Stomach (tissue), 8 donors: ENCODE measurements at regions not wholly inside any gene's neighbourhood (a gene's known extent, or its start where the extent isn't known, plus 50 kb on each side); places are given as distances from the start of the nearest gene placed in this dataset.

ENCODE experiments used
- DNase-seq, 2 donors: peaks; one replicate each; pipeline versions ENCODE4 v3.0.0 to v3.0.0-alpha.2; 2013 to 2019
- H3K27ac ChIP-seq, 5 donors: fragments of 200-600 bp in 4 of 5; sonication (generic) in 4 of 5; one replicate each; pipeline ENCODE4 v1.5.1; 2013 to 2019; ENCODE audit warnings: mild to moderate bottlenecking in 1 of 5, moderate library complexity in 1 of 5
- H3K27me3 ChIP-seq, 3 donors: fragments of 200-600 bp; sonication (generic); one replicate each; pipeline ENCODE4 v1.5.1; 2017 to 2019; ENCODE audit warnings: mixed run types in 1 of 3
- H3K36me3 ChIP-seq, 4 donors: fragments of 200-600 bp; sonication (generic); 1 replicate in 3 of 4; 2 replicates in 1 of 4; pipeline ENCODE4 v1.5.1; 2016 to 2019
- H3K4me1 ChIP-seq, 4 donors: fragments of 200-600 bp; sonication (generic); one replicate each; pipeline ENCODE4 v1.5.1; 2016 to 2019
- H3K4me3 ChIP-seq, 4 donors: fragments of 200-600 bp; sonication (generic) in 3 of 4; one replicate each; pipeline ENCODE4 v1.5.1; 2016 to 2019; ENCODE audit warnings: mild to moderate bottlenecking in 1 of 4
- H3K9me3 ChIP-seq, 4 donors: fragments of 200-600 bp; sonication (generic); one replicate each; pipeline ENCODE4 v1.5.1; 2016 to 2019
- EP300 ChIP-seq: sonication (generic); formaldehyde crosslinking; IDR thresholded peaks from one replicate; pipeline ENCODE4 v1.6.1; 2017; ENCODE audit warnings: antibody characterized with exemption
- POLR2A ChIP-seq, 4 donors: fragments of 450-650 bp; IDR thresholded peaks; one replicate each; pipeline ENCODE4 v1.6.1; 2016; ENCODE audit warnings: antibody characterized with exemption in 4 of 4, control low read depth in 2 of 4, mild to moderate bottlenecking in 1 of 4, moderate library complexity in 1 of 4
- POLR2AphosphoS5 ChIP-seq, 3 donors: sonication (generic); formaldehyde crosslinking; IDR thresholded peaks; one replicate each; pipeline ENCODE4 v1.6.1; 2016; ENCODE audit warnings: antibody characterized with exemption in 3 of 3
- WGBS, 5 donors: extraction: QIAGEN DNeasy Blood & Tissue Kit in 3 of 5; methylation state at CpG; one replicate each; pipeline versions ENCODE4 v1.1.5 to v1.1.7; 2013 to 2018; 5-methylcytosine and 5-hydroxymethylcytosine counted together
- intact Hi-C: fragments of 100-400 bp; cut with DNase I; formaldehyde crosslinking; loops from one replicate; pipeline ENCODE4 v1.15.1; 2023; ENCODE audit warnings: low total_unique reads
- TF ChIP-seq, protein P1 (sequence below), 7 experiments: fragments of 450-650 bp in 4 of 7; fragments of 200-600 bp in 3 of 7; sonication (generic) in 3 of 7; IDR thresholded peaks; one replicate each; pipeline ENCODE4 v1.5.1; 2016 to 2019; ENCODE audit warnings: antibody characterized with exemption in 7 of 7, control low read depth in 2 of 7, mild to moderate bottlenecking in 1 of 7
- donor health status: healthy with polysubstance abuse.
- donor health status: Bipolar disorder and iron deficiency.
- donor health status: healthy.

DNA sequence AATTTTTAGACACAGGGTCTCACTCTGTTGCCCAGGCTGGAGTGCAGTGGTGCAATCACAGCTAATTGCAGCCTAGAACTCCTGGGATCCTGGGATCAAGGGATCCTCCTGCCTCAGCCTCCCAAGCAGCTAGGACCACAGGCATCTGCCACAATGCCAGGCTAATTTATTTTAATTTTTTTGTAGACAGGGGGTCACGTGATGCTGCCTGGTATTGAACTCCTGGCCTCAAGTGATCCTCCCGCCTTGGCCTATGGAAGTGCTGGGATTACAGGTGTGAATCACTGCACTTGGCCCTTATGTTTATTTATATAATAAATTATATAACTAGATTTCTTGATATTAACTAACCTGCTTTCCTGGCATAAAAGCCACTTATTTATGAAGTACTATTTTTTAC is 1081.7 kb upstream of the FANCL start:
- WGBS, 5 donors: 82 to 94% (median 90%) methylated on average over 2 of the region's 2 CpGs
- H3K4me1 ChIP-seq: no peaks in the 10 kb centered on the region
- no peak overlapping the region for H3K27ac ChIP-seq
- TF ChIP-seq EP300 (no peak), POLR2AphosphoS5 (IDR thresholded peaks at IDR 0.05) (no peak), POLR2A (IDR thresholded peaks at IDR 0.05) (no peak)
- TF ChIP-seq, protein P1, sequence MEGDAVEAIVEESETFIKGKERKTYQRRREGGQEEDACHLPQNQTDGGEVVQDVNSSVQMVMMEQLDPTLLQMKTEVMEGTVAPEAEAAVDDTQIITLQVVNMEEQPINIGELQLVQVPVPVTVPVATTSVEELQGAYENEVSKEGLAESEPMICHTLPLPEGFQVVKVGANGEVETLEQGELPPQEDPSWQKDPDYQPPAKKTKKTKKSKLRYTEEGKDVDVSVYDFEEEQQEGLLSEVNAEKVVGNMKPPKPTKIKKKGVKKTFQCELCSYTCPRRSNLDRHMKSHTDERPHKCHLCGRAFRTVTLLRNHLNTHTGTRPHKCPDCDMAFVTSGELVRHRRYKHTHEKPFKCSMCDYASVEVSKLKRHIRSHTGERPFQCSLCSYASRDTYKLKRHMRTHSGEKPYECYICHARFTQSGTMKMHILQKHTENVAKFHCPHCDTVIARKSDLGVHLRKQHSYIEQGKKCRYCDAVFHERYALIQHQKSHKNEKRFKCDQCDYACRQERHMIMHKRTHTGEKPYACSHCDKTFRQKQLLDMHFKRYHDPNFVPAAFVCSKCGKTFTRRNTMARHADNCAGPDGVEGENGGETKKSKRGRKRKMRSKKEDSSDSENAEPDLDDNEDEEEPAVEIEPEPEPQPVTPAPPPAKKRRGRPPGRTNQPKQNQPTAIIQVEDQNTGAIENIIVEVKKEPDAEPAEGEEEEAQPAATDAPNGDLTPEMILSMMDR (IDR thresholded peaks at IDR 0.05): no peak
- no peak overlapping the region for H3K4me3 ChIP-seq
- intact Hi-C loops: no loop called here
- no peaks in the 10 kb centered on the region for H3K27me3 ChIP-seq
- peaks cover 0 to 9% (median 0%) of the 10 kb centered on the region in 4 donors for H3K9me3 ChIP-seq
- H3K36me3 ChIP-seq: no peaks in the 10 kb centered on the region
- no peak for DNase-seq

DNA sequence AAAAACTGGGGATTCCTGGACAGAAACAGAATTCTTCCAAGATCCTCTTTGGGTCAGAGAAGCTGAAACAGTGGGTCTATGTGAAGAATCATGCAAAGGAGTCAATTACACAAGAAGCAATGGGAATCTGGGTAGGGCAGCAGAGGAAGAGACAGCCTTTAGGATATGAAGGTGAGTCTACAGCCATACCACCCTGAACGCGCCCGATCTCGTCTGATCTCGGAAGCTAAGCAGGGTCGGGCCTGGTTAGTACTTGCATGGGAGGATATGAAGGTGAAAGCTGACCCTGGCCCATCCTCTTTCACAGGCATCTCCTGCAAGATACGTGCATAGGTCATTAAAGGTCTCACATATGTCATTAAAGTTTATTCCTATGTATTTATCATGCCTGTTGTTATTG is 1080.9 kb upstream of the FANCL start:
- no peak for TF ChIP-seq POLR2A (IDR thresholded peaks at IDR 0.05)
- no peak for TF ChIP-seq POLR2AphosphoS5 (IDR thresholded peaks at IDR 0.05)
- no peak for TF ChIP-seq EP300
- TF ChIP-seq, protein P1 (IDR thresholded peaks at IDR 0.05): no peak
- H3K4me1 ChIP-seq: no peaks in the 10 kb centered on the region
- intact Hi-C loops: no loop called here
- H3K4me3 ChIP-seq: no peak overlapping the region
- no peak overlapping the region for H3K27ac ChIP-seq
- no peaks in the 10 kb centered on the region for H3K27me3 ChIP-seq
- DNase-seq: no peak
- no peaks in the 10 kb centered on the region for H3K36me3 ChIP-seq
- peaks cover 0 to 9% (median 0%) of the 10 kb centered on the region in 4 donors for H3K9me3 ChIP-seq
- 85 to 93% (median 91%) methylated on average over 7 of the region's 7 CpGs for WGBS, 5 donors

DNA sequence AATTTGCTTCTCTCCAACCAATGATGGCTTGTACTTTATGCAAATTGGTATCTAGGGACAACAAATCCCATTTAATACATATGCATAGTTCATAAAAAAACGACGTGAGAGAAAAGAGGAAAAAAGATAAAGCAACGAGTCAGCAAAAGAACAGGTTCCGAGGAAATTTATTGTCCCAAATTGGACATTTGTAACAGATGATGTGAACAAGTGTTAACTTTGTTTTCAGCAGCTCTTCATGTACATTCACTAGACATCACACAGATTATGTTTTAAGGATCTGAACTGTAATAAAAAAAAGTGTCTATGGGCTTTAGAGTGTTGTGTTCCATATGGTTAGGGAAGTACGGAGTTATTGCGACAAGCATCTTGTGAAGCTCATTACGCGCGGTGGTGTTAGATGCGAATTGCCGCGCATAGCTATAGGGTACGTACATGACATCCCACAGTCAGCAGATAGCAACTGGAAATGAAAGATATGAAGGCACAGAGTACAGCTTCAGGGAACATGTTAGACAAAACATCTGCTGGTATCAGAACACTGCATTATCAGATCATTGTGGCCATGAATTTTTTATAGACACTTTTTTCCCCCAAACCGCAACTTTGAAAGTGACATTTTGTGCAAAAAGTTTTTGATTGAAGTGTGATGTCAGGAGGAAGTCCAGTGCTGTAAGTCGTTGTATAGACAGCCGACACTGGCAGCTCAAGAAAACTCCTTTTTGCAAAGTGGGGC is 1073.1 kb upstream of the FANCL start:
- no peaks in the 10 kb centered on the region for H3K4me1 ChIP-seq
- TF ChIP-seq POLR2A (IDR thresholded peaks at IDR 0.05) (no peak), POLR2AphosphoS5 (IDR thresholded peaks at IDR 0.05) (no peak), EP300 (no peak)
- TF ChIP-seq, protein P1 (IDR thresholded peaks at IDR 0.05): no peak
- no peak for DNase-seq
- 79 to 88% (median 84%) methylated on average over 16 of the region's 16 CpGs for WGBS, 5 donors
- no peaks in the 10 kb centered on the region for H3K27me3 ChIP-seq
- no peaks in the 10 kb centered on the region for H3K9me3 ChIP-seq
- no peaks in the 10 kb centered on the region for H3K36me3 ChIP-seq
- H3K27ac ChIP-seq: no peak overlapping the region
- intact Hi-C loops: no loop called here
- no peak overlapping the region for H3K4me3 ChIP-seq

DNA sequence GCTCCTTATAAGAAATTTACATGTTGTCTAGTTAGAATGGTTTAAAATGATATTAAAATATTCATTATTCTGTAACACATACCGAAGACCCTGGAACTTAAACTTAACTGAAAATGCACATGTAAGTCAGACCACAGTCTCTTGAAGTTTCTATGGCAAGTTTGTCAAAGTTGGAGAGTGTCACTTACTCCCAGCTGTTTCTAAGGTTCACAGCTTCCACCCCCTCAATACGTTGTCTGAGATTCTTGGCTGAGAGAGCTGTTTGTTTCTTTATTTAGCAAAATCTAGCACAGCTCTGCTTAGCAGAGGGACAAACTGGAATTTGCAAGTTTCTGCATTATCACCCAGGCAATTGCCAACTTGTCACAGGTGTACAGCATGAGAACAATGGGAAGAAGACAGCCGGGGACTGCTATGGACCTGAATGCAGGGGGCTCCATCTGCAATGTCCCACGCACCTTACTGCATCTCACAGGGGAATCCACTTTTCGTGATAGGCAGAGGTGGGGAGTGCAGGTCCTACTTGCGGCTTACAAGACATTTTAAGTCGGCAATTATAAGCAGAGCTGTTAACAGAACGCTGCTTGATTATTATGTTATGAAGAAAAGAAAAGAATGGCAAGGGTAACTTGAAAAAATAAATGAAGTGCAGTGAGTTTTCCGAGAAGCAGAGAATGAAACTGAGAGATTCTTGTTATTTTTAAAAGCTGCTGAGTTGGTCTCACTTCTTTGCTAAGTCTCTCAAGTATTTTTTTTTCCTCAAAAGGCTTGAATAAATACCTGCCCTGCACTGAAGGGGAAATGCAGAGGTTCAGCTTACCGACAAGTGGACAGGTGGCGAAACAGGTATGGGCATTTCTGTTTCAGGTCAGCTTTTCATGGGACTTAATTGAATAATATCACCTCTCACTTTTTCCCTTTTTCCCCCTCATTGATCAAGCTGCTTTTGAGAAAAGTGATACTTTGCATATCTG is 1072.1 kb upstream of the FANCL start:
- Histone ChIP-seq H3K27ac (no peak overlapping the region), H3K27me3 (no peaks in the 10 kb centered on the region), H3K36me3 (no peaks in the 10 kb centered on the region), H3K4me1 (no peaks in the 10 kb centered on the region), H3K9me3 (no peaks in the 10 kb centered on the region), H3K4me3 (no peak overlapping the region)
- 44 to 68% (median 60%) methylated on average over 11 of the region's 11 CpGs for WGBS, 5 donors
- no peak for TF ChIP-seq EP300
- no peak for TF ChIP-seq POLR2AphosphoS5 (IDR thresholded peaks at IDR 0.05)
- no peak for TF ChIP-seq POLR2A (IDR thresholded peaks at IDR 0.05)
- DNase-seq: no peak
- intact Hi-C loops: no loop called here
